HG03064 (cell line): ENCODE measurements at regions not wholly inside any gene's neighbourhood (a gene's known extent, or its start where the extent isn't known, plus 50 kb on each side); places are given as distances from the start of the nearest gene placed in this dataset.
"Not testable (repeated sequence)": the region's sequence is repeated elsewhere in the genome, so short reads cannot be mapped to it uniquely, and the experiment has no call there.

Experiments
- ATAC-seq: cut with Tn5 transposase; IDR thresholded peaks from one replicate; pipeline ENCODE4 v1.9.1; 2021; ENCODE audit warnings: low read depth; ENCODE audit not compliant: unreplicated experiment

DNA sequence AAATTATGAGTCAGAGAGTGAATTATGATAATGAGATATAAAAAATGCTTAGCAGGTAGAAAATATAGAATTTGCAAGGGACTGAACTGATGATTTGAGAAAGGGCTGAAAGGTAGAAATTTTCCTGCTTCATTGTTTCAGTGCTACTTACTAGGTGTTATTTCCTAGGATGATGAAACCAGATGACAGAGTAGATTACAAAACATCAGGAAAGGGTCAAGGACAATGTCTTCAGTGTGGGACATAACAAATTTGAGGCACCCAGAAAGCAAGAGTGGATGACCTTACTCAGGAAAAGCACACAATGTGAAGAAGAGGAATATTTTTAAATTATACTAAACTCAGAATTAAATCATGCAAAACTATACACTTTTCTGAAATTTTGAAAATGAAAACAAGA is 102.1 kb downstream of the SHCBP1 start:
- no peak for ATAC-seq

- no peak for ATAC-seq
Observed at GRCh38 chr16:46496701-46497100, 124.5 kb downstream of the SHCBP1 start.

DNA sequence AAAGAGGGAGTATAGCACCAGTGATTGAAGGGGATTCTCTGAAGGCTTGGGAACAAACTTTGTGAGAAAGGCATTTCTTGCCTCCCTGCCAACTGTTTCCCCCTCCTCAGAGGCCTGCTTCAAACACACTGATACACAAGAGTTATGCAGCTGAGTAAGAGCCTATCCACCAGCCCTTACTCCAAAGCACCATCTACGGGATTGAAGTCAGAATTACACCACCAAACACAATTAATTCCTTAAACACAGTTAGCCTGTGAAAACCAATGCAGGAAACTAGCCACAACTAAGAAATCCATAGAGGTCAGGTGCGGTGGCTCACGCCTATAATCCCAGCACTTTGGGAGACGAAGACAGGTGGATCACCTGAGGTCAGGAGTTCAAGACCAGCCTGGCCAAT is 138.3 kb downstream of the SHCBP1 start:
- no peak for ATAC-seq

DNA sequence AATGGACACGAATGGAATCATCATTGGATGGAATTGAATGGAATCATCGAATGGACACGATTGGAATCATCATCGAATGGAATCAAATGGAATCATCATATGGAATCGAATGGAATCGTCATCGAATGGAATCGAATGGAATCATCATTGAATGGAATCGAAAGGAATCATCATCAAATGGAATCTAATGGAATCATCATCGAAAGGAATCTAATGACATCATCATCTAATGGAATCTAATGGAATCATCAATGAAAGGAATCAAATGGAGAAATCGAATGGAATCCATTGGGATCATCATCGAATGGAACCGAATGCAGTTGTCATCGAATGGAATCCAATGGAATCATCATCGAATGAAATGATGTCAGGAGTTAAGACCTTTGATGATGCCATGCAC is 154.9 kb downstream of the SHCBP1 start:
- ATAC-seq, result no peak

DNA sequence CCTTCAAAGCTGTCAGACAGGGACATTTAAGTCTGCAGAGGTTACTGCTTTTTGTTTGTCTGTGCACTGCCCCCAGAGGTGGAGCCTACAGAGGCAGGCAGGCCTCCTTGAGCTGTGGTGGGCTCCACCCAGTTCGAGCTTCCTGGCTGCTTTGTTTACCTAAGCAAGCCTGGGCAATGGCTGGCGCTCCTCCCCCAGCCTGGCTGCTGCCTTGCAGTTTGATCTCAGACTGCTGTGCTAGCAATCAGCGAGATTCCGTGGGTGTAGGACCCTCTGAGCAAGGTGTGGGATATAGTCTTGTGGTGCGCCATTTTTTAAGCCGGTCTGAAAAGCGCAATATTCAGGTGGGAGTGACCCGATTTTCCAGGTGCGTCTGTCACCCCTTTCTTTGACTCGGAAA is 166.4 kb downstream of the SHCBP1 start:
- ATAC-seq, result not testable (repeated sequence)

DNA sequence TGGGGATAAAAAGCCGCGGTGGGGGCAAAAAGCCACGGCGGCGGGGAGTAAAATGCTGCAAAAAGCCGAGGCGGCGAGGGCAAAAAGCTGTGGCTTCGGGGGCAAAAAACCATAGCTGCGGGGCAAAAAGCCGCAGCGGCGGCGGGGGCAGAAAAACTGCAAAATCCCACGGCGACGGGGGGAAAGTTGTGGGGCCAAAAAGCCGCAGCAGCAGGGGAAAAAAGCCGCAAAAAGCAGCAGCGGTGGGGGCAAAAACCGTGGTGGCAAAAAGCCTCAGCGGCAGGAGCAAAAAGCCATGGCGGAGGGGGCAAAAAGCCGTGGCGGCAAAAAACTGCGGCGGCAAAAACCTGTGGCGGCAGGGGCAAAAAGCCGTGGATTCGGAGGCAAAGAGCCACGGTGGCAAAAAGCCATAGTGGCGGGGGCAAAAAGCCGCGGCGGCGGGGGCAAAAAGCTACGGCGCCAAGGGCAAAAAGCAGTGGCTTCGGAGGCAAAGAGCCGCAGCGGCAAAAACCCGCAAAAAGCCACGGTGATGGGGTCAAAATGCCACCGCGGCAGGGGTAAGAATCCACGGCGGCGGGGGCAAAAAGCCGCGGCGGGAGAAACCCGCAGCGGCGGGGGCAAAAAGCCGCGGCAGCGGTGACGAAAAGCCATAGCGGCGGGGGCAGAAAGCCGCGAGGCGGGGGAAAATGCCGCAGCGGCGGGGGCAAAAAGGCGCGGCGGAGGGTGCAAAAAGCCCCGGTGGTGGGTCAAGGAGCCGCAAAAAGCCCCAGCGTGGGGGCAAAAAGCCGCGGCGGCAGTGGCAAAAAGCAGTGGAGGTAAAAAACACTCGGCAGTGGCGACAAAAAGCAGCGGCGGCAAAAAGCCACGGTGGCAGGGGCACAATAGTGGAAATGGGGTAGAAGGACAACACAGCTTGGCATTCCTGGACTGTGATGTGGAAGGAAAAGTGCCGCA is 192.8 kb downstream of the SHCBP1 start:
- ATAC-seq, result no peak

- no peak for ATAC-seq
Observed at GRCh38 chr16:46427340-46428107, 193.7 kb downstream of the SHCBP1 start.

- ATAC-seq, result no peak
Observed at GRCh38 chr16:46426336-46426735, 194.8 kb downstream of the SHCBP1 start.

DNA sequence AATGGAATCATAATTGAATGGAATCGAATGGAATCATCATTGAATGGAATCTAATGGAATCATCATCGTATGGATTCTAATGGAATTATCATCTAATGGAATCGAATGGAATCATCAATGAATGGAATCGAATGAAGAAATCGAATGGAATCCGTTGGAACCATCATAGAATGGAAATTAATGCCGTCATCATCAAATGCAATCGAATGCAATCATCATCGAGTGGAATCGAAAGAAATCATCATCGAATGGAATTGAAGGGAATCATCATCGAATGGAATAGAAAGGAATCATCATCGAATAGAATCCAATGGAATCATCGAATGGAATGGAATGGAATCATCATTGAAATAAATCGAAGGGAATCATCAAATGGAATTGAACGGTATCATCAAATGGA is 217.2 kb downstream of the SHCBP1 start:
- no peak for ATAC-seq

DNA sequence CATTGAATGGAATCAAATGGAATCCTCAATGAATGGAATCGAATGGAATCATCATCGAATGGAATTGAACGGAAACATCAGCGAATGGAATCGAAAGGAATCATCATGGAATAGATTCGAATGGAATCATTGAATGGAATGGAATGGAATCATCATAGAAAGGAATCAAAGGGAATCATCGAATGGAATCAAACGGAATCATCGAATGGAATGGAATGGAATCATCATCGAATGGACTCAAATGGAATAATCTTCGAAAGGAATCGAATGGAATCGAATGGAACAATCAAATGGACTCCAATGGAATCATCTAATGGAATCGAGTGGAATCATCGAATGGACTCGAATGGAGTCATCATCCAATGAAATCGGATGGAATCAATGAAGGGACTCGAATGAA is 222.6 kb downstream of the SHCBP1 start:
- ATAC-seq, result not testable (repeated sequence)

DNA sequence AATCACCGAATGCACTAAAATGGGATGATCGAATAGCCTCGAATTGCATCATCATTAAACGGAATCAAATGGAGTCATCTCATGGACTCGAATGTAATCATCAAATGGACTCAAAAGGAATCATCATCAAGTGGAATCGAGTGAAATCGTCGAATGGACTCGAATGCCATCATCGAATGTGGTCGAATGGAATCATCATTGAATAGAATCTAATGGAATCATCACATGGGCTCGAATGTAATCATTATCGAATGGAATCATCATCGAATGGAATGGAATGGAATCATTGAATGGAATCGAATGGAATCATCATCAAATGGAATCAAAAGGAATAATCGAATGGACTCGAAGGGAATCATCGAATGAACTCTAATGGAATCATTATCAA is 224.3 kb downstream of the SHCBP1 start:
- not testable (repeated sequence) for ATAC-seq

DNA sequence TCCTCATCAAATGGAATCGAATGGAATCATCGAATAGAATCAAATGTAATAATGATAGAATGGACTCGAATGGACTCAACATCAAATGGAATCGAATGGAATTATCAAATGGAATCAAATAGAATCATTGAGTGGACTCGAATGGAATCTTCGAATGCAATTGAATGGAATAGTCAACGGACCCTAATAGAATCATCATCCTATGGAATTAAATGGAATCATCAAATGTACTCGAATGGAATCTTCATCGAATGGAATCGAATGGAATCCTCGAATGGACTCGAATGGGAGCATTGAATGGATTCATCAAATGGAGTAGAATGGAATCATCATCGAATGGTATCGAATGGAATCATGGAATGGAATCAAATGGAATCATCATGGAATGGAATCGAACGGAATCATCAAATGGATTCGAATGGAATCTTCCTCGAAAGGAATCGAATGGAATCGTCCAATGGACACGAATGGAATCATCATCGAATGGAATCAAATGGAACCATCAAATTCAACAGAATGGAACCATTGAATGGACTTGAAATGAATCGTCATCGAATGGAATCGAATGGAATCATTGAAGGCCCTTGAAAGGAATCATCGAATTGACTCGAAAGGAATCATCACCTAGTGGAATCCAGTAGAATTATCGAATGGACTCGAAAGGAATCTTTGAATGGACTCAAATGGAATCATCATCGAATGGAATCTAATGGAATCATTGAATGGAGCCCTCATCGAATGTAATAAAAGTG is 224.9 kb downstream of the SHCBP1 start:
- ATAC-seq, result not testable (repeated sequence)

GRCh38 chr16:46395391-46395921 is 225.7 kb downstream of the SHCBP1 start:
- not testable (repeated sequence) for ATAC-seq

DNA sequence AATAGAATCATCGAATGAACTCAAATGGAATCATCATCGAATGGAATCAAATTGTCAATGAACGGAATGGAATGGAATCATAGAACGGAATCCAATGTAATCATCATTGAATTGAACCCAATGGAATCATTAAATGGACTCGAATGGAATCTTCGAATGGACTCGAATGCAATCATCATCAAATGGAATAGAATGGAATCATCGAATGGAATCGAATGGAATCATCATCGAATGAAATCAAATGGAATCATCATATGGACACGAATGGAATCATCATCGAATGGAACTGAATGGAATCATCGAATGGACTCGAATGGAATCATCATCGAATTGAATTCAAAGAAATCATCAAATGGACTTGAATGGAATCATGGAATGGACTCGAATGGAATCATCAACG is 226.2 kb downstream of the SHCBP1 start:
- not testable (repeated sequence) for ATAC-seq

- ATAC-seq, result not testable (repeated sequence)
Observed at GRCh38 chr16:46394149-46394548, 227.0 kb downstream of the SHCBP1 start.

- ATAC-seq, result not testable (repeated sequence)
Observed at GRCh38 chr16:46392930-46393722, 228.1 kb downstream of the SHCBP1 start.

- ATAC-seq, result not testable (repeated sequence)
Observed at GRCh38 chr16:46390660-46391462, 230.3 kb downstream of the SHCBP1 start.

DNA sequence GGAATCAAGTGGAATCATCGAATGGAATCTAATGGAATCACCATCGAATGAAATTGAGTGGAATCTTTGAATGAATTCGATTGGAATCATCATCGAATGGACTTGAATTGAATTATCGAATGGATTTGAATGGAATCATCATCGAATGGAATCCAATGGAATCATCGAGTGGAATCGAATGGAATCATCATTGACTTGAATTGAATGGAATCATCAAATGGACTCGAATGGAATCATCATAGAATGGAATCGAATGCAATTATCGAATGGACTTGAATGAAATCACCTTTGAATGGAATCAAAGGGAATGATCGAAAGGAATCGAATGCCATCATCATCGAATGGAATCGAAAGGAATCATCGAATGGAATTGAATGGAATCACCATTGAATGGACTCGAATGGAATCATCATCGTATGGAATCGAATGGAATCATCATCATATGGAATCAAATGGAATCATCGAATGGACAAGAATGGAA is 231.6 kb downstream of the SHCBP1 start:
- not testable (repeated sequence) for ATAC-seq
